ENCODE measurements at regions not wholly inside any gene's neighbourhood (a gene's known extent, or its start where the extent isn't known, plus 50 kb on each side); places are given as distances from the start of the nearest gene placed in this dataset.

GRCh38 chr18:75916624-75916982 lies 489.1 kb upstream of the SMIM21 start:
- TF ChIP-seq GABPA (IDR thresholded peaks at IDR 0.05; ENCODE audit: low read depth) (no peak), CTCF (IDR thresholded peaks at IDR 0.05; ENCODE audit: insufficient read depth, low read length) (no peak), REST (IDR thresholded peaks at IDR 0.05; ENCODE audit: insufficient replicate concordance, low read depth) (no peak), POLR2AphosphoS5 (IDR thresholded peaks at IDR 0.05; ENCODE audit: low read depth) (no peak), SPI1 (IDR thresholded peaks at IDR 0.05; ENCODE audit: borderline replicate concordance, low read depth) (no peak)
- DNase-seq (ENCODE audit: low read depth in 1 of 2, low spot score in 1 of 2) = no peak
- Histone ChIP-seq H3K27ac (replicated peaks) (no peak overlapping the region), H3K27me3 (ENCODE audit: insufficient read depth, poor library complexity, severe bottlenecking) (peaks cover 25% of the 10 kb centered on the region), H3K4me3 (replicated peaks; ENCODE audit: insufficient read depth, low read length) (no peak overlapping the region)

- Histone ChIP-seq H3K27ac (replicated peaks) (no peak overlapping the region), H3K4me3 (replicated peaks; ENCODE audit: insufficient read depth, low read length) (no peak overlapping the region), H3K27me3 (ENCODE audit: insufficient read depth, poor library complexity, severe bottlenecking) (peaks cover 25% of the 10 kb centered on the region)
- no peak for DNase-seq (ENCODE audit: low read depth in 1 of 2, low spot score in 1 of 2)
- TF ChIP-seq SPI1 (IDR thresholded peaks at IDR 0.05; ENCODE audit: borderline replicate concordance, low read depth) (no peak), CTCF (IDR thresholded peaks at IDR 0.05; ENCODE audit: insufficient read depth, low read length) (no peak), REST (IDR thresholded peaks at IDR 0.05; ENCODE audit: insufficient replicate concordance, low read depth) (no peak), GABPA (IDR thresholded peaks at IDR 0.05; ENCODE audit: low read depth) (no peak), POLR2AphosphoS5 (IDR thresholded peaks at IDR 0.05; ENCODE audit: low read depth) (no peak)
These were observed 488.6 kb upstream of the SMIM21 start for GRCh38 chr18:75915941-75916623.

- peaks cover 22% of the 10 kb centered on the region for H3K27me3 ChIP-seq (ENCODE audit: insufficient read depth, poor library complexity, severe bottlenecking)
- no peak for DNase-seq (ENCODE audit: low read depth in 1 of 2, low spot score in 1 of 2)
- no peak overlapping the region for H3K4me3 ChIP-seq (replicated peaks; ENCODE audit: insufficient read depth, low read length)
- H3K27ac ChIP-seq (replicated peaks) = no peak overlapping the region
- TF ChIP-seq SPI1 (IDR thresholded peaks at IDR 0.05; ENCODE audit: borderline replicate concordance, low read depth) (no peak), GABPA (IDR thresholded peaks at IDR 0.05; ENCODE audit: low read depth) (no peak), REST (IDR thresholded peaks at IDR 0.05; ENCODE audit: insufficient replicate concordance, low read depth) (no peak), POLR2AphosphoS5 (IDR thresholded peaks at IDR 0.05; ENCODE audit: low read depth) (no peak), CTCF (IDR thresholded peaks at IDR 0.05; ENCODE audit: insufficient read depth, low read length) (no peak)
These were observed 485.3 kb upstream of the SMIM21 start for GRCh38 chr18:75912829-75913228.

Data from HL-60 (cell line).